GM19099 (cell line): ENCODE measurements at regions not wholly inside any gene's neighbourhood (a gene's known extent, or its start where the extent isn't known, plus 50 kb on each side); places are given as distances from the start of the nearest gene placed in this dataset.
A peak's percentile ranks its signal among the peaks of the same experiment; 100 is the strongest.

Source experiments
- POLR2A ChIP-seq: IDR thresholded peaks from 3 replicates; pipeline ENCODE4 v1.6.1; 2011; ENCODE audit warnings: low read depth; ENCODE audit not compliant: insufficient read length; ENCODE audit errors: extremely low read depth

DNA sequence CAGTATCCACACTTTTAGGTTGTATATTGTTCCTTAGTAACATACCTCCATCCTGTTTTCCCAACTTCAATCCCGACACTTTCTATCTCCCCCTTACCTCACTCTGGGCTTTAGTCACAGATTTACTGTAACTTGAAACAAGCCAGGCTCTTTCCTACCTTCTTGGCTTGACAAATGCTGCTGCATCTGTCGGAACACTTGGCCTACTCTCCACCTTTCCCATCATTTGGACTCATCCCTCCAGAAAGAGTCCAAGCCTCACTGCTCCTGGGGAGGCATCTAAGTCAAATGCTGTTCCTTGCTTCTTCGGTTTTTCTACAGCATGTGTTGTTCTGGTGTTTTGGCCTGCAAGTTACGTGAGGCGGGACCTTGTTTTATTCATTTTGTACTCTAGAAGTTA, 142.4 kb downstream of the DACT1 start:
- TF ChIP-seq POLR2A: no peak

DNA sequence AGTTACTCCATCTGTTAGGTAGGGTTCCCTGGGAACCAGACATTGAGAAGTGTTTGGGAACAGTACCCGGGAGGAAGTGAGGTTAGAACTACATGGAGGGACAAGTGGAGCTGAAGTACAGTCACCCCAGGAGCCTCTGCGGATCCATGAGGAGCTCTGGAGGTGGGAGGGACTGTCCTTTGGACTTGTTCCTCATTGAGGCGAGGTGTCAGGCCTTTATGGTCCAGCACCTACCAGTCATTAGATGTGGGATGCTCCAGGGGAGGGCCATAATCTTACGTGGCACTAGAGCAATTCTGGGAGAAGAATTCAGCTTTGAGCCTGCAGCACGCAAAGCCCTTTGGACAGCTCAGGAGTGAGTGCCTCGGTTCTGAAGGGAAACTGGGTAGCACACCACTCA, 142.8 kb downstream of the DACT1 start:
- TF ChIP-seq POLR2A: no peak

DNA sequence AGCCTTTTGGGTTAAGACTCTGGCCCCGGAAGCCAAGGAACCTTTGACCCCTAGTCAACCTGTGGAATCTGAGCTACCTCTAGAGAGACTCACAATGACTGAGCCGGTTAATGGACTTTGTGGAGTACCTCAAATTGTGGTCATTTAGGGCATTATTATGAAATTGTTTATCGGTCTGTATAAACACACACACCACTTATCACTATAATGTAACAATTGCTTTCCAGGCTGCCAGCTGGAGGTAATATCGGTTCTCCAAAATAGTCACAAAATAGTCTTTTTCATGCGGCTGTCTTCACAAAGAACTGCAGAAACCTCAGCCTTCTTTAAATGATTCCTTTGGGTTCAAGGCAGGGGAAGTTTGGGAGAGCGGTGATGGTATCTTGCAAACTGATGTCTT, 144.2 kb downstream of the DACT1 start:
- no peak for TF ChIP-seq POLR2A

DNA sequence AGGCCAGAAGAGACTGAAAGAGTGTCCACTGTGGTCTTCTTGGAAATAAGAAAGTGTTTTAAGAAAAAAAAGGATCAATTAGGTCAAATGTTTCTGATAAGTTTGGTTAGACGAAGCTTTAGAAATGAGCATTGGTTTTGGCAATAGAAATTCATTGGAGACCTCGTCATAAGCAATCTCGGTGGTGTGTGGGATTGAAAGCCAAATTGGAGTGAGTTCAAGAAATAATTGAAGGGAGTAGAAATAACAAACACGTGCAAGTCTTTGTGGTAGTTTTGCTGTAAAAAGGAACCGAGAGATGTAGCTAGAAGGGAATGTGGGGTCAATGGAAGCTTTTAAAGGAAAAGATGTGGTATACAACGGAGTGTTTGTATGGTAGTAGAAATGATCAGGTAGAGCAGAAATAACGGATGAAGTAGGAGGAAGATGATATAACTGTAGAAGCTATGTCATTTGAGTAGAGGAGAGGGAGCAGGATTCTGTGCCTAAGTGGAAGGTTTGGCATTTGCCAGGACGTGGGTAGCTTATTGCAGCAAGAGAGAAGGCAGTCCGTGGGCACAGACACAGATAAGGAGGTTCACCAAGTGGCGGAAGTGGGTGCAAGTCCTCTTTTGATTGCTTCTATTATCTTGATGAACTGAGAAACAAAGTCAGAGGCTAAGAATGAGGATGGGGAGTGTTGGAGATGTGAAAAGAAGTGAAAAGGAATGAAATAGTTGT, 146.2 kb downstream of the DACT1 start:
- no peak for TF ChIP-seq POLR2A

DNA sequence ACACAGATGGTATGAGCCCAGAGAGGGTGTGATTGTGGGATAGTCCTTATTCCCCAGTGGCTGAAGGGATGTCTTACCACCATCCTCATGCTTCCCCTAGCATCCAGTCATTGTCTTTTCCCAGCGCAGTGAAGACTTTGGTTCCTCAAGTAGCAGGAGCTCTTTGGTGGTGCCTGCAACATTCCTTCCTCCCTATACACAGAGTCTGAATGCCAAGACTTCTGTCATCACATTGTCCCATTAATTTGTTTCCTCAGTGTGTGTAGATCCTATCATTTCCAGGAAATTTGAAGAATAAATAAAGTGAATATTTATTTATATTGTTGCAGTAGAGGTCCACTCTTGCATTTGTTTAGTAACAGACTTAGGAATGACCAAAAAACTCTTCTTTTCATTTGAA, 147.2 kb downstream of the DACT1 start:
- no peak for TF ChIP-seq POLR2A

DNA sequence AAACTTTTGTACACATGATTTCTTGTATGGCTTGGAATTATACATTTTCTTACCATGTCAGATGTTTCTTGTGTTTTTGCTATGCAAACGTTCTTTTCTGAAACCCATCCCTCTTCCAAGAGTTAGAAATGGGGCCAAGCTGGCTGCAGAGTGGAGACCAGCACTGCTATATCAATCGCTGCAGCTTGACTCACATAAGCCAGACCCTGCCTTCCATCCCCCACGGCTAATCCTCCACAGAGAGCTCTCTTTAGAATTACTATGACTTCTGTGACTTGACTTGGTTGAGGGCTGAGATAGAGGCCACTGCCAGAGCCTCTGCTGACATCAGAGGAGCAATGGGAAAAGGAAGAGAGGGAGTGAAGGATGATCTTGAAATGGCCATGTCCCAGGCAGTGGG, 147.9 kb downstream of the DACT1 start:
- TF ChIP-seq POLR2A: no peak

DNA sequence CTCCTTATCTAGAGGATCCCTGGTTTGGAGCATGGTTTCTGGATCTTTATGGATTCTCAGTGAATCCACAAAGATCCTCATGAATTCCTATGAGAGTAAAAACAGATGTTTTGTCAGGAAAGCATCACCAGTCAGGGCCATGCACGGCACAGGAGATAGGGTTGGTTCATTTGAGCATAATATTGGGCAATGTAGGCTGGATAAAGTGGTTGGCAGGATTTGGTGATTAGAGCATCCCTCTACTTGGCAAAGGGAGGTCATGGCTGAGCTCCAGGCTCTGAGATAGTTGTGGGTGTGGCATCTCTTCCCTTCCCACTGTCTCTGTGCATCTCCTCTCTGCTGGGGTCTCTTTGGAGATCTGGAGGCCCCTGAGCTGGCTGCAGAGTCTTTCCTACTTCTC, 149.8 kb downstream of the DACT1 start:
- no peak for TF ChIP-seq POLR2A

DNA sequence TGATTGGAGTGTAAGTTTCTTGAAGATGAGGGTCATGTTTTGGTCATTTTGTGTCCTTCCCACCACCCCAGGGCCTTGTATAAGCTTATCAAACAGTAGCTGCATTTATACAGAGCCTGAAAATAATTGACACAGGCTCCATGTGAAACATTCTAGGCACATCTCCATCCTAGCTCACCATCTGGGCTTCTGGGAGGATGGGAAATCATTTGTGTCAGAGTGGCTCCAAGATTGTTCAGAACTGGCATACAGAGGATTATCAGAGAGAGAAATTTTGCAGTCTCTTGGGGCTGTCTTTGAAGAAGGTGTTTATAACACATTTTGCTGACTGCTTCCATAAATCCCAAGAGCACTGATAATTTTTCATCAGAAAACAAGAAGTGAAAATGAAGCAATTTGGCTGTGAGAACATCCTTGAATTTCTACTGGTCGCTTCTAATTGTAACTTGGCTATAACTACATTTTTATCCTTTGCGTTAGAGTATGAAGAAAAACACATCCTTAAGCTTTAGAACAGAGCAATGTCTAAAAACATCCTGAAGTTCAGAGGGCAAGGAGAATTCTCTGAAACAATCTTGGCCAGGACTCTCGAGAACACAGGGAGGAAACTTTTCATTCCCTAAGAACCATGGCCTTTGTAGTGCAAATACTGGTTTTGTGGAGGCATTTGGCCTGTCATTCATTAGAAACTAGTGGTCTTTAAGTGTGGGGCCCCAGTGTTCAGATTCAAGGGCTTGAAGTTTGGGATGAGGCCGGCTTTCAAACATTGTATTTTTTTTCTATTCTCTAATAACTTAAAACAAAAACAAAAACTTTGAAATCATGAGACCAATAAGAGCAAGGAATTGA, 151.1 kb downstream of the DACT1 start:
- no peak for TF ChIP-seq POLR2A

DNA sequence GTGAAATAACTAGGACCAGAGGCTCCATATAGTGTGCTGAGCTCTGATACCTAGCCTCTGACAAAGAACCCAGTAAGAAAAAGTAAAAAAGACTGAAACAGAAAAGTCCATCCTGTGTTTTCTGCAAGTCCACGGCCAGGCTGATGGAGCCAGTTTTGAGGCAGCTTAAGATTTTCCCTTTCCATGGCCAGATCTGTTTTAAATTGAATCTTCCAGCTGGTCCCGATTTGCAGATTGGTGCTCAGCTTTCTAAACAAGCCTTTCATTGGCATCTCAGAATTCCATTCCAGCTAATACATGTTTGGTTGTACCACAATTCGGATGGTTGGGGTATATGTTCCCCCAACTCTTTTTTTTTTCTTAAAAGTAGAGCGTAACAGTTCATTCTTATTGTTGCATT, 152.0 kb downstream of the DACT1 start:
- no peak for TF ChIP-seq POLR2A

DNA sequence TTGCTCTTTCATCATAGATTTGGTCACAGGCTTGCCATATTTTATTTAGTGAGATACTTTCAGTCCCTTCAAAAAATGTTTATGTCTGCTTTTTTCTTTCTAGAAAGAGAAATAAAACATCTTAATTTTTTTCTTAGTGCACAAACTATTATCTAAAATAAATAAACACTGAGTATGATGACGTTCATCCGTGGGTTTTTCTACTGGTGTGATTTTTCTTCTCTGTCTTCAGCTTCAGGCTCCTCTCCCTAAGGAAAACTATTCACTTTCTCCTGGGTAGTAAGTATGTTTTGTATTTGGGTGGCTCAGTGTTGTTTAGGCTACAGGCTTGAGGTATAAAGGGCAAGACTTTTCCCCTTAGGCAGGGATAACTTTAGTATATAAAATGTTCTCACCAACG, 154.7 kb downstream of the DACT1 start:
- TF ChIP-seq POLR2A: no peak

DNA sequence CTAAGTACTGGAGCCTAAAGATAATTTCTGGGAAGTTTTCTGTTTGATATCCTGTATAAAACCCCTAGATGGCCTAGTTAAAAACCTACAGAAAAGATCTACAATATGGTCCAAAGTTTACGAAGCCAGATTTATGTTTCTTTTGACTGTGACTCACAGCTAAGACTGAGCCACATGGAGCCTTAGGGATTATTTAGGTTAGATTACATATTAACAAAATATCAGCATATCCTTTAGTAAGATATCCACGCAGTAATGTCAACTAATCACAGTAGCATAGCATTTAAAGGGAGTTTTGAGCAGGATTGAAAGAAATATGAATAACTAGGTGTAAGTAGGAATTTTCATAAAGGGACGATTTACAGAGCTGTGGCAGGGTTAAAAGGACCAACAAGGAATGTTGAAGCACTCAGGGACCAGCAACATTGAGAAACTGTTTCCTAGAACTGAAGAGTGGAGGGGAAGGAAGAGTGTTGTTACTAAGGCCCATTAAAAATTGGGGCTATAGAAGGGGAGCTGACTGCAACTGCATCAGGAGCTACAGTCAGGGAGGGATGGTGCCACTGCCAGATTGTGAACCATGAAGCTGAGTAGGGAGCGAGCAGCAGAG, 155.5 kb downstream of the DACT1 start:
- TF ChIP-seq POLR2A: no peak

DNA sequence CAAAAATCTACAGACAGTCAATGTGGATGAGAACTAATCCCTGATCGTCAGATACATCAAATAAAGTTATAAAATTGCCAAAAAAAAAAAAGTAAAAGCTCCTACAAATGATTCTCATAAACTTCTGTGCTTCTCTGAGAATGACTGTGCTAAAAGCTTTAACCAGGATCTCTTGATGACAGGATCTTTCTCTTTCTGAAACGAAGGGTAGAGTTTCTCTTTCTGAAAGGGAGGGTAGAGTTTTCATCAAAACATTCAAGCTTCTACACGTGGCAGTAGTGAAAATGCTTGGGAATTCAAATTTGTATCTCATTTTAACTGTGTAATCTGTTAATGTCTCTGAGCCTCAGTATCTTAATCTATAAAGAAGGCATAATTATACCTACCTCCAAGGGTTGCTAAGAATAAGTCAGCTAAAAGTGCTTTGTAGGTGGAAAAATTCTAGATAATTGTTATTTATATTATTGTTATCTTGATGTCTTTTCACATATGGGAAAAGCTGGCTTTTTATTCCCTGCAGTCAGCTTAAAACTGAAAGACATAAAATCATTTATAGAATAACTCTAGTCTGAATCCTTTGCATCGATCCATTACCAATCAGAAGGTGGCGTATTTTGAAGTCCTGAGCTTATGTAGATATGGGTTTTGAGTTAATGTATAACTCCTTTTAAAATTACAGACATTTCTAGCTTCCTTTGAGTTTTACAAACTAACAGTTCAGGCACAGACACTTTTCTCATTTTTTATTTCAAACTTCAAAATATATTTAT, 157.4 kb downstream of the DACT1 start:
- no peak for TF ChIP-seq POLR2A

DNA sequence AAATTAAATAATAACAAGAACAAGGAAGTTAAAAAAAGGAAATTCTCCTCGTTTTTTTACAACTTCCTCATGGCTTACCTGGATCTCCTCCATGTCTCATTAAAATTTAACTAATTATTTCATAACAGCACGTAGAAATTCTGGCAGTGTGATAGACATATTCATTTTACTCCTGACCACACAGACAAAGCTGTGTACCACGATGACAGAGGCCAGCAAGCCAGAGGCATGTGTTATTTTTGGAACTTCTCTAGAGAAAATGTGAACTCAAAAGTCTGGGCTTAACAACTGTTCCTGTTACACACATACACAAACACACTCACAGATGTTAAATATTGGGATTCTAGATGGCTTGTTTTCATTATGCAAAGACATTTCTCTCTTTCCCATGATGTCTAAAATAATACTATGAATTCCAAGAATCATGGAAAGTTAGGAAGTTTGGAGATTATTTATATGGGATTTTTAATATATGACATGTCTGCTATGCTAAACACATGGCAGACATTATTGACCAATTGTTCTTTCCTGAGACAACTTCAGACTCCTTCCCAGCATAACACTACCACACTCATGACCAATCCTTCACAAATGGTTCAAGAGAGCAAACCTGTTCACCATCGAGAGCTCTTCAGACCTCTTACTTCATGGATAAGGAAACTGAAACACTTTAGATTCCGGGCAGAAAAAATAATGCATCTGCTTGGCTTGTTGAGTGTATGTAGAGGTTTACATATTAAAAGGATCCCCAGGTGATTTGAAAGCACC, 158.7 kb downstream of the DACT1 start:
- TF ChIP-seq POLR2A: no peak

DNA sequence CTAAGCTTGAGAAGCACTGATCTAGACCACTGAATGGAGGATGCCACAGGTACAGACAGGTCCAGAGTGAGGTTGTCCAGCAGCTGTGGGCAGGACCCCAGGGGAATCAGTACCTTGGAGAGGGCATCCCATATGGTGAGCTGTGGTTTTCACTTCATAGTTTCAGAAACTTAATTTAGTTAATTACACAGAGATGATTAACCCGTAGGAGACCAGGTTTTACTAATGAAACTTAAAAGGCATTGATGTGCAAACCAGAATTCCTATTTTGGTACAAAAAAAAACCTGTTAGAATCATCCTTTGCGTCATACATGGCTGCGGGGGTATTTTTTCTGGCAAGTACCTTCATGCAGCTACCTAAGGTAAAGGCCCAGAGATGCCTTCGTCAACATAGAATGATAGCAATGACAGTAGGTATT, 159.3 kb downstream of the DACT1 start:
- TF ChIP-seq POLR2A: peak; percentile 22

DNA sequence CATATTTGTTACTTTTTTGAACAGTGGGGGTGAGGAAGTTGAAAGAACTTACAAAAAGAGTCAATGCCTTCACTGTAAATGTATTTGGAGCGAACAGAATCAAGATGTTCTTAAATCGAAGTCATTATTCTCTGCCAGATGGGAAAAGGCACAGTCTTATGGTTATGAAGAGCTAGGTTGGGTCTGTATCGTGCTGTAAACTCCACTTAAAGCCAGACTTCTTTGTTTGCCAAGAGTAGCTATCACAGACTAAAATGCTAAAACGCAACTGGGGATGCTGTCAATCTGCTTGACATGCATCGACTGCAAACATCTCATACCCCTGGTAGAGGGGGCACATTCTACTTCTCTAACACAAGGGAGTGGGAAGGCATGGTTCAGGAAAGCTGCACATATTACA, 160.4 kb downstream of the DACT1 start:
- TF ChIP-seq POLR2A: no peak

DNA sequence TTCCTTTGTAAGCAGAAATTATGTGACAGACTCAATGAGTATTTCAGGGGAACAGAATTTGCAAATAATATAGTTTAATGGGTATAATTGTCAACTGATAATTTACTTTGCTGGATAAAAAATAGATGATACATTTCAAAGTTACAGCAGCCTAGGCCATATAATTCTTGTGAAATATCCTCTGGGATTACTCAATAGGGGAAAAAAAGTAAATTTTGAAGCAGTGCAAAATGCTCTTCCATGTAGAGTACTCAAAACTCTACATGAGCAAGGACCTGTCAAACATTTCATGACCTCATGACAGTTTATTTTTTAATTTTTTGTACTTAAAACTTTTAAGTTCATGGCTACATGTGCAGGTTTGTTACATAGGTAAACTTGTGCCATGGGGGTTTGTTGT, 163.3 kb downstream of the DACT1 start:
- no peak for TF ChIP-seq POLR2A
